GM12878 (cell line): ENCODE measurements at regions not wholly inside any gene's neighbourhood (a gene's known extent, or its start where the extent isn't known, plus 50 kb on each side); places are given as distances from the start of the nearest gene placed in this dataset.
"Not testable (repeated sequence)": the region's sequence is repeated elsewhere in the genome, so short reads cannot be mapped to it uniquely, and the experiment has no call there.

ENCODE experiments used
- ATAC-seq: fragments of 200-7000 bp; cut with Tn5 transposase; 3 replicates; pipeline ENCODE4 v1.9.1; 2020; ENCODE audit warnings: mild to moderate bottlenecking, moderate library complexity
- BruUV-seq: library from RNA; stranded (reverse); fragments of 400-500 nt; replicated peaks from 2 replicates; lab custom pipeline; 2021; lab: Mats Ljungman, UMichigan
- CTCF ChIA-PET: fragments of 300-600 bp; sonication (Branson Sonifier 250); formaldehyde crosslinking; extraction: SDS; loops from one replicate; lab custom pipeline; 2021; ENCODE audit warnings: inconsistent platforms; lab: Yijun Ruan, JAX
- POLR2A ChIA-PET: fragments of 350-600 bp; formaldehyde crosslinking; extraction: SDS; loops from one replicate; lab custom pipeline; 2021; ENCODE audit warnings: inconsistent platforms; lab: Charles Lee
- RAD21 ChIA-PET: fragments of 300-600 bp; sonication (Branson Sonifier 250); formaldehyde crosslinking; loops from one replicate; lab custom pipeline; 2023; ENCODE audit warnings: antibody characterized with exemption; ENCODE audit not compliant: unreplicated experiment; lab: Charles Lee
- SMC1A ChIA-PET: fragments of 300-600 bp; sonication (Branson Sonifier 250); formaldehyde crosslinking; loops from one replicate; lab custom pipeline; 2023; ENCODE audit not compliant: unreplicated experiment, uncharacterized antibody; lab: Charles Lee
- DNase-seq: peaks from one replicate; pipeline ENCODE4 v3.0.0-alpha.2; 2011; ENCODE audit warnings: low read depth, low spot score
- FAIRE-seq: peaks from 3 replicates; lab custom pipeline; 2011; peaks lifted over from hg19 to GRCh38; lab: Jason Lieb, UNC
- H2AFZ ChIP-seq: 2 replicates; pipeline ENCODE4 v1.6.0; 2011; ENCODE audit warnings: low read depth, low read length, control low read depth; ENCODE audit not compliant: control insufficient read depth
- H3K27ac ChIP-seq: 2 replicates; pipeline ENCODE4 v1.5.1; 2011; ENCODE audit warnings: control low read depth; ENCODE audit not compliant: control insufficient read depth, insufficient read depth
- H3K27me3 ChIP-seq, 2 experiments: replicated peaks in 1 of 2; 2 replicates each; pipeline versions ENCODE4 v1.6.0 to v1.6.1; 2011; ENCODE audit warnings: low read length in 1 of 2; ENCODE audit not compliant: control insufficient read depth in 2 of 2, insufficient read depth in 2 of 2
- H3K36me3 ChIP-seq, 2 experiments: 2 replicates each; pipeline ENCODE4 v1.5.1; 2011; ENCODE audit warnings: low read length in 1 of 2; ENCODE audit not compliant: control insufficient read depth in 2 of 2, insufficient read depth in 2 of 2
- H3K4me1 ChIP-seq: 2 replicates; pipeline ENCODE4 v1.6.1; 2011; ENCODE audit warnings: mild to moderate bottlenecking, low read length, moderate library complexity, mixed read lengths; ENCODE audit not compliant: control insufficient read depth, insufficient read depth
- H3K4me2 ChIP-seq: 2 replicates; pipeline ENCODE4 v1.6.0; 2011; ENCODE audit warnings: control low read depth; ENCODE audit not compliant: control insufficient read depth, insufficient read depth
- H3K4me3 ChIP-seq: fragments of 200-600 bp; sonication (generic); 2 replicates; pipeline ENCODE4 v1.5.1; 2016
- H3K79me2 ChIP-seq: 2 replicates; pipeline ENCODE4 v1.6.0; 2011; ENCODE audit warnings: low read length; ENCODE audit not compliant: control insufficient read depth, insufficient read depth
- H3K9ac ChIP-seq: 2 replicates; pipeline ENCODE4 v1.8.0; 2011; ENCODE audit warnings: low read length, control low read depth, mixed read lengths; ENCODE audit not compliant: control insufficient read depth, insufficient read depth
- H3K9me3 ChIP-seq: replicated peaks from 3 replicates; pipeline ENCODE4 v1.5.1; 2011; ENCODE audit warnings: mild to moderate bottlenecking, low read length; ENCODE audit not compliant: control insufficient read depth, insufficient read depth
- H4K20me1 ChIP-seq: 2 replicates; pipeline ENCODE4 v1.6.0; 2011; ENCODE audit not compliant: control insufficient read depth, insufficient read depth
- ATF3 ChIP-seq: IDR thresholded peaks from 2 replicates; pipeline ENCODE4 v1.6.1; 2011; ENCODE audit warnings: low read depth, mild to moderate bottlenecking, low read length, moderate library complexity, borderline replicate concordance; ENCODE audit errors: extremely low read depth
- RUNX3 ChIP-seq: IDR thresholded peaks from 2 replicates; pipeline ENCODE4 v1.6.1; 2012; ENCODE audit warnings: low read length, inconsistent platforms
- WGBS: methylation state at CpG from one replicate; pipeline ENCODE4 v1.1.6; 2016; ENCODE audit warnings: low lambda C conversion rate; ENCODE audit not compliant: insufficient replicate concordance, insufficient coverage; ENCODE audit errors: missing lambda C conversion rate; 5-methylcytosine and 5-hydroxymethylcytosine counted together
- in situ Hi-C: fragments of 300-500 bp; cut with MboI; formaldehyde crosslinking; loops from 9 replicates; pipeline ENCODE4 v1.14.3; 2018; ENCODE audit warnings: mixed read lengths
- intact Hi-C: fragments of 100-400 bp; cut with micrococcal nuclease; formaldehyde crosslinking; loops from one replicate; pipeline ENCODE4 v1.14.2; 2022; ENCODE audit not compliant: unreplicated experiment
- TF ChIP-seq, protein P1 (sequence below): fragments of 450-650 bp; IDR thresholded peaks from 2 replicates; pipeline ENCODE4 v1.6.1; 2017; ENCODE audit warnings: antibody characterized with exemption, mild to moderate bottlenecking, moderate library complexity

- no peaks in the 10 kb centered on the region for H3K4me1 ChIP-seq
- no peaks in the 10 kb centered on the region for H4K20me1 ChIP-seq
- ChIA-PET SMC1A (no interaction called here), CTCF (no interaction called here), POLR2A (no interaction called here), RAD21 (no interaction called here)
- TF ChIP-seq, protein P1, sequence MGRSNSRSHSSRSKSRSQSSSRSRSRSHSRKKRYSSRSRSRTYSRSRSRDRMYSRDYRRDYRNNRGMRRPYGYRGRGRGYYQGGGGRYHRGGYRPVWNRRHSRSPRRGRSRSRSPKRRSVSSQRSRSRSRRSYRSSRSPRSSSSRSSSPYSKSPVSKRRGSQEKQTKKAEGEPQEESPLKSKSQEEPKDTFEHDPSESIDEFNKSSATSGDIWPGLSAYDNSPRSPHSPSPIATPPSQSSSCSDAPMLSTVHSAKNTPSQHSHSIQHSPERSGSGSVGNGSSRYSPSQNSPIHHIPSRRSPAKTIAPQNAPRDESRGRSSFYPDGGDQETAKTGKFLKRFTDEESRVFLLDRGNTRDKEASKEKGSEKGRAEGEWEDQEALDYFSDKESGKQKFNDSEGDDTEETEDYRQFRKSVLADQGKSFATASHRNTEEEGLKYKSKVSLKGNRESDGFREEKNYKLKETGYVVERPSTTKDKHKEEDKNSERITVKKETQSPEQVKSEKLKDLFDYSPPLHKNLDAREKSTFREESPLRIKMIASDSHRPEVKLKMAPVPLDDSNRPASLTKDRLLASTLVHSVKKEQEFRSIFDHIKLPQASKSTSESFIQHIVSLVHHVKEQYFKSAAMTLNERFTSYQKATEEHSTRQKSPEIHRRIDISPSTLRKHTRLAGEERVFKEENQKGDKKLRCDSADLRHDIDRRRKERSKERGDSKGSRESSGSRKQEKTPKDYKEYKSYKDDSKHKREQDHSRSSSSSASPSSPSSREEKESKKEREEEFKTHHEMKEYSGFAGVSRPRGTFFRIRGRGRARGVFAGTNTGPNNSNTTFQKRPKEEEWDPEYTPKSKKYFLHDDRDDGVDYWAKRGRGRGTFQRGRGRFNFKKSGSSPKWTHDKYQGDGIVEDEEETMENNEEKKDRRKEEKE: no peak
- no peak for TF ChIP-seq ATF3
- no peak for TF ChIP-seq RUNX3
- BruUV-seq: no TSS peak
- H3K4me2 ChIP-seq: no peak overlapping the region
- no peaks in the 10 kb centered on the region for H3K79me2 ChIP-seq
- DNase-seq: no peak
- FAIRE-seq: no peak
- no peak for ATAC-seq
- no peak overlapping the region for H3K27ac ChIP-seq
- no peaks in the 10 kb centered on the region for H3K36me3 ChIP-seq
- H3K4me3 ChIP-seq: no peak overlapping the region
- in situ Hi-C loops: no loop called here
- no peaks in the 10 kb centered on the region for H3K27me3 ChIP-seq
- no peak overlapping the region for H2AFZ ChIP-seq
- intact Hi-C loops: no loop called here
- no peak overlapping the region for H3K9ac ChIP-seq
- no peaks in the 10 kb centered on the region for H3K9me3 ChIP-seq
Observed at GRCh38 chr4:12005471-12005870, 576.8 kb upstream of the HS3ST1 start.

- H2AFZ ChIP-seq, H3K4me2 ChIP-seq, H3K27ac ChIP-seq, H3K9ac ChIP-seq, H3K9me3 ChIP-seq, BruUV-seq, CTCF ChIA-PET, intact Hi-C loops, in situ Hi-C loops, POLR2A ChIA-PET, H4K20me1 ChIP-seq, H3K36me3 ChIP-seq, H3K27me3 ChIP-seq, H3K4me3 ChIP-seq, FAIRE-seq, H3K4me1 ChIP-seq, SMC1A ChIA-PET, H3K79me2 ChIP-seq, RAD21 ChIA-PET, DNase-seq, ATAC-seq: not testable (repeated sequence)
- 39% methylated on average over 5 of the region's 5 CpGs for WGBS
Observed at GRCh38 chr4:11996581-11996980, 567.9 kb upstream of the HS3ST1 start.
